Urothelium cell line (cell line): ENCODE measurements at regions not wholly inside any gene's neighbourhood (a gene's known extent, or its start where the extent isn't known, plus 50 kb on each side); places are given as distances from the start of the nearest gene placed in this dataset.
"Not testable (repeated sequence)": the region's sequence is repeated elsewhere in the genome, so short reads cannot be mapped to it uniquely, and the experiment has no call there.

Source experiments
- DNase-seq: peaks from one replicate; pipeline ENCODE4 v3.0.0; 2011; ENCODE audit warnings: low spot score, mixed read lengths
- FAIRE-seq: peaks from 2 replicates; lab custom pipeline; 2011; peaks lifted over from hg19 to GRCh38; lab: Jason Lieb, UNC

GRCh38 chr6:48658915-48659314 is 547.9 kb upstream of the PTCHD4 start:
- FAIRE-seq, result no peak
- no peak for DNase-seq

- DNase-seq (no peak), FAIRE-seq (no peak)
These were observed 530.5 kb upstream of the PTCHD4 start for GRCh38 chr6:48641544-48641943.

- not testable (repeated sequence) for DNase-seq, FAIRE-seq
These were observed 527.8 kb upstream of the PTCHD4 start for GRCh38 chr6:48638796-48639195.

- FAIRE-seq, result no peak
These were observed 519.5 kb upstream of the PTCHD4 start for GRCh38 chr6:48630511-48630910.

GRCh38 chr6:48628316-48628715 is 517.3 kb upstream of the PTCHD4 start:
- FAIRE-seq, result no peak

More at GRCh38 chr6:48630511-48630910, 519.5 kb upstream of the PTCHD4 start:
- DNase-seq, result no peak

GRCh38 chr6:48626421-48626820 is 515.4 kb upstream of the PTCHD4 start:
- FAIRE-seq, result no peak
- no peak for DNase-seq

More at GRCh38 chr6:48628316-48628715, 517.3 kb upstream of the PTCHD4 start:
- DNase-seq, result no peak

- DNase-seq (no peak), FAIRE-seq (no peak)
These were observed 513.6 kb upstream of the PTCHD4 start for GRCh38 chr6:48624631-48625030.

- DNase-seq (no peak), FAIRE-seq (no peak)
These were observed 508.8 kb upstream of the PTCHD4 start for GRCh38 chr6:48619771-48620170.

GRCh38 chr6:48615041-48615440 is 504.0 kb upstream of the PTCHD4 start:
- no peak for DNase-seq
- FAIRE-seq, result no peak

- DNase-seq (no peak), FAIRE-seq (no peak)
These were observed 503.3 kb upstream of the PTCHD4 start for GRCh38 chr6:48614326-48614725.

- FAIRE-seq, result no peak
- DNase-seq, result no peak
These were observed 502.4 kb upstream of the PTCHD4 start for GRCh38 chr6:48613231-48613949.

GRCh38 chr6:48611332-48611731 is 500.3 kb upstream of the PTCHD4 start:
- no peak for DNase-seq
- no peak for FAIRE-seq

- DNase-seq (no peak), FAIRE-seq (no peak)
These were observed 499.8 kb upstream of the PTCHD4 start for GRCh38 chr6:48610846-48611245.

- no peak for DNase-seq
- no peak for FAIRE-seq
These were observed 495.6 kb upstream of the PTCHD4 start for GRCh38 chr6:48606618-48607017.

- no peak for FAIRE-seq
- no peak for DNase-seq
These were observed 487.0 kb upstream of the PTCHD4 start for GRCh38 chr6:48597951-48598350.

- FAIRE-seq (no peak), DNase-seq (no peak)
These were observed 485.8 kb upstream of the PTCHD4 start for GRCh38 chr6:48596830-48597229.

- not testable (repeated sequence) for FAIRE-seq, DNase-seq
These were observed 480.2 kb upstream of the PTCHD4 start for GRCh38 chr6:48591158-48591557.

GRCh38 chr6:48584846-48585245 is 473.8 kb upstream of the PTCHD4 start:
- DNase-seq (no peak), FAIRE-seq (no peak)

GRCh38 chr6:48570656-48571055 is 459.7 kb upstream of the PTCHD4 start:
- FAIRE-seq (no peak), DNase-seq (no peak)

- DNase-seq (peak; percentile 5), FAIRE-seq (no peak)
These were observed 457.9 kb upstream of the PTCHD4 start for GRCh38 chr6:48568856-48569255.

- DNase-seq (peak; percentile 10), FAIRE-seq (no peak)
These were observed 456.0 kb upstream of the PTCHD4 start for GRCh38 chr6:48567016-48567415.

- no peak for DNase-seq
These were observed 453.2 kb upstream of the PTCHD4 start for GRCh38 chr6:48564036-48564820.

More at GRCh38 chr6:48564036-48564820, 453.2 kb upstream of the PTCHD4 start:
- FAIRE-seq, result no peak
